ENCODE measurements at regions not wholly inside any gene's neighbourhood (a gene's known extent, or its start where the extent isn't known, plus 50 kb on each side); places are given as distances from the start of the nearest gene placed in this dataset.

DNA sequence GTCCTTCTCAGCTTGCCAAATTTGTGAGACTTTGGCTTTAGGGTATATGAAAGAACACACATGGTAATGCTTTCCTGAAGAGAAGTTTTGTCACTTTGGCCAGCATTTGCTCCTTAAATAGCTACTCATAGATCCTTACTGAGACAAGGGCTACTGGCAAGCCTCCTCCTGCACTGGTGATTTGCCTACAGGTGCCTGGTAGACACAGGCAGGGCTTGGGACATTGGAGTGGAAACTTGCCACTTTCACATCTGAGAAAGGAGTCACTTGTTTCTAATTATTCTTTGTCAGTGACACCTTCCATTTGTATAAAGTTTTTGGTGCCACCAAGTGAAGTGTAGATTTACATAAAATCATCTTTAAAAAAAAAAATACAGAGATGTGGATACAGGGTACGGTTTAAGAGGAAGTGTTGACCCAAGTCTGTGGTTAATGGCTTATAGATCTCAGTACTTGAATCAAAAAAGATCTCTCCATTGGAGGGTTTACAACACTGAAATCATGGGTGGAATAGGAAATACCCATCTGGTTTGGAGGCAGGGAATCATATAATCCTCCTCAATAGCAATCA, 132.8 kb upstream of the GADL1 start:
- no peak overlapping the region for H3K9ac ChIP-seq (ENCODE audit: low read depth, low read length, poor library complexity, severe bottlenecking)

DNA sequence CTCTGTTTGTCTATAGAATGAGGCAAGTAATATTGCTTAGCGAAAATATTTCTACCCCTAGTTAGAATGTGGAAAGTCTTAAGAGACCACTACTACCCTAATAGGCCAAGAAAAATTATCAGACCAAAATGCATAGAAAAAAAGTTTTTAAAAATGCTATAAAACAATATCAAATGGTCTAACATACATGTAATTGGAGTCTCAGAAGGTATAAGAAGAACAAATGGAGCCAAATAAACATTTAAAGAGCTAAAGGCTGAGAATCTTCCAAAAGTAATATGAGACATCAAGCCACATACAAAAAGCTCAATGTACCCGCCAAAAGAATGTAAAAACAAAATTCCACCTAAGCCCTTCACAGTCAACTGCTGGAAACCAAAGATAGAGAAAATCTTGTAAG, 133.5 kb upstream of the GADL1 start:
- Histone ChIP-seq H3K36me3 (ENCODE audit: insufficient read depth, low read length) (no peaks in the 10 kb centered on the region), H3K9me2 (replicated peaks; ENCODE audit: low read depth, low read length) (no peaks in the 10 kb centered on the region), H3K4me1 (ENCODE audit: insufficient read depth, low read length, poor library complexity, severe bottlenecking) (peaks cover 9% of the 10 kb centered on the region), H3K9ac (ENCODE audit: low read depth, low read length, poor library complexity, severe bottlenecking) (no peak overlapping the region), H3K27me3 (ENCODE audit: insufficient read depth, low read length, poor library complexity, severe bottlenecking) (no peaks in the 10 kb centered on the region), H3K4me2 (ENCODE audit: low read depth, low read length, poor library complexity, severe bottlenecking) (no peak overlapping the region), H2AFZ (ENCODE audit: low read length) (no peak overlapping the region), H4K20me1 (ENCODE audit: insufficient read depth, low read length, poor library complexity, severe bottlenecking) (no peaks in the 10 kb centered on the region), H3K9me3 (ENCODE audit: insufficient read depth, low read depth, low read length) (no peaks in the 10 kb centered on the region; the same call in 1 of the 2 replicates), H3F3A (ENCODE audit: low read depth) (peaks cover 6% of the 10 kb centered on the region; the same call in 1 of the 2 replicates), H3K79me2 (ENCODE audit: insufficient read depth, low read length) (no peaks in the 10 kb centered on the region), H3K4me3 (ENCODE audit: low read length, poor library complexity, severe bottlenecking) (no peak overlapping the region)
- TF ChIP-seq, protein P1, sequence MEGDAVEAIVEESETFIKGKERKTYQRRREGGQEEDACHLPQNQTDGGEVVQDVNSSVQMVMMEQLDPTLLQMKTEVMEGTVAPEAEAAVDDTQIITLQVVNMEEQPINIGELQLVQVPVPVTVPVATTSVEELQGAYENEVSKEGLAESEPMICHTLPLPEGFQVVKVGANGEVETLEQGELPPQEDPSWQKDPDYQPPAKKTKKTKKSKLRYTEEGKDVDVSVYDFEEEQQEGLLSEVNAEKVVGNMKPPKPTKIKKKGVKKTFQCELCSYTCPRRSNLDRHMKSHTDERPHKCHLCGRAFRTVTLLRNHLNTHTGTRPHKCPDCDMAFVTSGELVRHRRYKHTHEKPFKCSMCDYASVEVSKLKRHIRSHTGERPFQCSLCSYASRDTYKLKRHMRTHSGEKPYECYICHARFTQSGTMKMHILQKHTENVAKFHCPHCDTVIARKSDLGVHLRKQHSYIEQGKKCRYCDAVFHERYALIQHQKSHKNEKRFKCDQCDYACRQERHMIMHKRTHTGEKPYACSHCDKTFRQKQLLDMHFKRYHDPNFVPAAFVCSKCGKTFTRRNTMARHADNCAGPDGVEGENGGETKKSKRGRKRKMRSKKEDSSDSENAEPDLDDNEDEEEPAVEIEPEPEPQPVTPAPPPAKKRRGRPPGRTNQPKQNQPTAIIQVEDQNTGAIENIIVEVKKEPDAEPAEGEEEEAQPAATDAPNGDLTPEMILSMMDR (conservative IDR thresholded peaks at IDR 0.05; ENCODE audit: low read length) = no peak
- TF ChIP-seq EZH2phosphoT487 (IDR thresholded peaks at IDR 0.05; ENCODE audit: borderline replicate concordance) = no peak

More for the DNA sequence above, 132.8 kb upstream of the GADL1 start:
- no peaks in the 10 kb centered on the region for H4K20me1 ChIP-seq (ENCODE audit: insufficient read depth, low read length, poor library complexity, severe bottlenecking)
- H3K79me2 ChIP-seq (ENCODE audit: insufficient read depth, low read length) = no peaks in the 10 kb centered on the region
- peaks cover 6% of the 10 kb centered on the region; the same call in 1 of the 2 replicates for H3F3A ChIP-seq (ENCODE audit: low read depth)
- TF ChIP-seq EZH2phosphoT487 (IDR thresholded peaks at IDR 0.05; ENCODE audit: borderline replicate concordance) = no peak
- TF ChIP-seq, protein P1 (conservative IDR thresholded peaks at IDR 0.05; ENCODE audit: low read length) = no peak
- H3K9me2 ChIP-seq (replicated peaks; ENCODE audit: low read depth, low read length) = no peaks in the 10 kb centered on the region
- no peak overlapping the region for H3K4me3 ChIP-seq (ENCODE audit: low read length, poor library complexity, severe bottlenecking)
- H3K27me3 ChIP-seq (ENCODE audit: insufficient read depth, low read length, poor library complexity, severe bottlenecking) = no peaks in the 10 kb centered on the region
- H3K4me1 ChIP-seq (ENCODE audit: insufficient read depth, low read length, poor library complexity, severe bottlenecking) = peaks cover 9% of the 10 kb centered on the region
- no peak overlapping the region for H2AFZ ChIP-seq (ENCODE audit: low read length)
- no peaks in the 10 kb centered on the region for H3K36me3 ChIP-seq (ENCODE audit: insufficient read depth, low read length)
- peak overlapping the region; percentile 31 for H3K4me2 ChIP-seq (ENCODE audit: low read depth, low read length, poor library complexity, severe bottlenecking)
- H3K9me3 ChIP-seq (ENCODE audit: insufficient read depth, low read depth, low read length) = no peaks in the 10 kb centered on the region; the same call in 1 of the 2 replicates

DNA sequence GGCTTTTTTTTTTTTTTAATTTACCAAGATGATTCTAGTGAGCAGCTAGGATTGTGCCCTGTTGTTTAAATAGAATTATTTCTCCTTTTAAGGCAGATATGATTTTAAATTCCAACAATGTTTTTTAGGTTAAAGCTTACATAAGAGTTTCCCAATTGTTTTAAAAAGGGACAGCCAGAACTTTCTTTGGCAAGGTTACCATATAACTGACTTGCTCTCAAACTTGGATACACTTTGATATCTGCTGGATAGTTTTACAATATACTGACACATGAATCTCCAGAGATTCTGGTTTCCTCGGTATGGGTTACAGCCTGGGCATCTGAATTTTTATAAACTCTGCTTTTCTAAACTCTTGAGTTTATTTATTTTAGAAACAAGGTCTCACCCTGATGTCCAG, 134.3 kb upstream of the GADL1 start:
- no peak overlapping the region for H3K9ac ChIP-seq (ENCODE audit: low read depth, low read length, poor library complexity, severe bottlenecking)
- no peak overlapping the region for H2AFZ ChIP-seq (ENCODE audit: low read length)
- peaks cover 6% of the 10 kb centered on the region; the same call in 1 of the 2 replicates for H3F3A ChIP-seq (ENCODE audit: low read depth)
- no peaks in the 10 kb centered on the region for H4K20me1 ChIP-seq (ENCODE audit: insufficient read depth, low read length, poor library complexity, severe bottlenecking)
- no peak overlapping the region for H3K4me2 ChIP-seq (ENCODE audit: low read depth, low read length, poor library complexity, severe bottlenecking)
- no peak overlapping the region for H3K4me3 ChIP-seq (ENCODE audit: low read length, poor library complexity, severe bottlenecking)
- no peaks in the 10 kb centered on the region; the same call in 1 of the 2 replicates for H3K9me3 ChIP-seq (ENCODE audit: insufficient read depth, low read depth, low read length)
- peaks cover 9% of the 10 kb centered on the region for H3K4me1 ChIP-seq (ENCODE audit: insufficient read depth, low read length, poor library complexity, severe bottlenecking)
- no peaks in the 10 kb centered on the region for H3K36me3 ChIP-seq (ENCODE audit: insufficient read depth, low read length)
- no peaks in the 10 kb centered on the region for H3K9me2 ChIP-seq (replicated peaks; ENCODE audit: low read depth, low read length)
- H3K79me2 ChIP-seq (ENCODE audit: insufficient read depth, low read length) = no peaks in the 10 kb centered on the region
- H3K27me3 ChIP-seq (ENCODE audit: insufficient read depth, low read length, poor library complexity, severe bottlenecking) = no peaks in the 10 kb centered on the region
- TF ChIP-seq, protein P1 (conservative IDR thresholded peaks at IDR 0.05; ENCODE audit: low read length) = no peak
- no peak for TF ChIP-seq EZH2phosphoT487 (IDR thresholded peaks at IDR 0.05; ENCODE audit: borderline replicate concordance)

Data from Loucy (cell line).